HCT116 (cell line): ENCODE measurements at regions not wholly inside any gene's neighbourhood (a gene's known extent, or its start where the extent isn't known, plus 50 kb on each side); places are given as distances from the start of the nearest gene placed in this dataset.

ENCODE experiments used
- ATAC-seq: fragments of 200-7000 bp; cut with Tn5 transposase; 2 replicates; pipeline ENCODE4 v1.9.1; 2020; ENCODE audit warnings: mild to moderate bottlenecking, moderate library complexity
- BruUV-seq: library from RNA; stranded (reverse); fragments of 400-500 nt; replicated peaks from 2 replicates; lab custom pipeline; 2021; lab: Mats Ljungman, UMichigan
- CTCF ChIA-PET: fragments of 300-600 bp; sonication (Branson Sonifier 250); formaldehyde crosslinking; loops from one replicate; lab custom pipeline; 2021; ENCODE audit warnings: antibody characterized with exemption; lab: Charles Lee
- POLR2A ChIA-PET: fragments of 300-600, 350-600 bp; sonication (Branson Sonifier 250); formaldehyde crosslinking; loops from one replicate; lab custom pipeline; 2021; ENCODE audit warnings: antibody characterized with exemption; lab: Charles Lee
- RAD21 ChIA-PET, 2 experiments: fragments of 300-600 bp; sonication (Branson Sonifier 250); formaldehyde crosslinking; loops; one replicate each; lab custom pipeline; 2023; ENCODE audit warnings: low total read pairs in 2 of 2; ENCODE audit not compliant: uncharacterized antibody in 2 of 2, unreplicated experiment in 2 of 2, low non-redundant PET in 1 of 2; lab: Charles Lee
- DNase-seq: peaks from one replicate; pipeline ENCODE4 v3.0.0-alpha.2; 2010; ENCODE audit warnings: low read depth, low spot score
- H2AFZ ChIP-seq: fragments of 200-600 bp; shearing (Covaris generic), sonication (generic); 2 replicates; pipeline ENCODE4 v1.6.1; 2017; ENCODE audit warnings: low read depth, mixed run types, mixed read lengths, antibody characterized with exemption, low read length; ENCODE audit not compliant: poor library complexity, severe bottlenecking
- H3K27ac ChIP-seq: 2 replicates; pipeline ENCODE4 v1.5.1; 2012; ENCODE audit warnings: low read depth, low read length
- H3K27me3 ChIP-seq: fragments of 200-600 bp; sonication (generic); 2 replicates; pipeline ENCODE4 v1.6.1; 2016; ENCODE audit warnings: mixed run types, low read length, mixed read lengths; ENCODE audit not compliant: insufficient read depth
- H3K36me3 ChIP-seq, 2 experiments: fragments of 200-500 bp in 1 of 2; fragments of 200-600 bp in 1 of 2; sonication (Bioruptor generic) in 1 of 2; sonication (generic) in 1 of 2; 2 replicates each; pipeline versions ENCODE4 v1.5.1 to v1.6.1; 2014 to 2016; ENCODE audit warnings: low read length in 2 of 2, inconsistent platforms in 1 of 2, mixed read lengths in 1 of 2, mixed run types in 1 of 2; ENCODE audit not compliant: insufficient read depth in 2 of 2, control insufficient read depth in 1 of 2
- H3K4me1 ChIP-seq, 2 experiments: fragments of 200-600 bp in 1 of 2; sonication (generic) in 1 of 2; 2 replicates each; pipeline versions ENCODE4 v1.5.1 to v1.6.1; 2012 to 2017; ENCODE audit warnings: low read length in 2 of 2, inconsistent platforms in 1 of 2, mild to moderate bottlenecking in 1 of 2, mixed read lengths in 1 of 2, mixed run types in 1 of 2, moderate library complexity in 1 of 2; ENCODE audit not compliant: insufficient read depth in 2 of 2, control insufficient read depth in 1 of 2
- H3K4me2 ChIP-seq: fragments of 200-600 bp; sonication (generic); 2 replicates; pipeline ENCODE4 v1.6.1; 2017; ENCODE audit warnings: mixed run types, low read length, mixed read lengths
- H3K4me3 ChIP-seq, 2 experiments: fragments of 200-600 bp in 1 of 2; sonication (generic) in 1 of 2; replicated peaks in 1 of 2; 2 replicates each; pipeline ENCODE4 v1.5.1; 2011 to 2016; ENCODE audit warnings: low read length in 2 of 2, control low read depth in 1 of 2, low read depth in 1 of 2, mild to moderate bottlenecking in 1 of 2, mixed read lengths in 1 of 2, mixed run types in 1 of 2
- H3K79me2 ChIP-seq: fragments of 200-600 bp; sonication (generic); 2 replicates; pipeline ENCODE4 v1.6.1; 2017; ENCODE audit warnings: mild to moderate bottlenecking, mixed run types, low read length, moderate library complexity, mixed read lengths; ENCODE audit not compliant: insufficient read depth
- H3K9ac ChIP-seq: fragments of 200-600 bp; sonication (generic); 2 replicates; pipeline ENCODE4 v1.6.1; 2016; ENCODE audit warnings: low read length, mixed read lengths
- H3K9me2 ChIP-seq: fragments of 200-600 bp; sonication (generic), shearing (Covaris generic); 2 replicates; pipeline ENCODE4 v1.6.1; 2017; ENCODE audit warnings: mixed run types, mild to moderate bottlenecking, moderate library complexity; ENCODE audit not compliant: insufficient read depth
- H3K9me3 ChIP-seq, 2 experiments: fragments of 200-500 bp in 1 of 2; fragments of 200-600 bp in 1 of 2; sonication (Bioruptor generic) in 1 of 2; sonication (generic) in 1 of 2; 2 replicates each; pipeline ENCODE4 v1.6.1; 2014 to 2017; ENCODE audit warnings: low read length in 2 of 2, mixed read lengths in 2 of 2, inconsistent platforms in 1 of 2, low read depth in 1 of 2, mild to moderate bottlenecking in 1 of 2, mixed run types in 1 of 2, moderate library complexity in 1 of 2; ENCODE audit not compliant: control insufficient read depth in 1 of 2, insufficient read depth in 1 of 2
- H4K20me1 ChIP-seq: fragments of 200-600 bp; sonication (generic), shearing (Covaris generic); 2 replicates; pipeline ENCODE4 v1.6.1; 2017; ENCODE audit warnings: mixed run types, mild to moderate bottlenecking, moderate library complexity; ENCODE audit not compliant: insufficient read depth
- CBX3 ChIP-seq: IDR thresholded peaks from 2 replicates; pipeline ENCODE4 v1.6.1; 2012; ENCODE audit warnings: low read depth
- CEBPB ChIP-seq: IDR thresholded peaks from 2 replicates; pipeline ENCODE4 v1.6.1; 2012; ENCODE audit warnings: low read depth
- EGR1 ChIP-seq: IDR thresholded peaks from 2 replicates; pipeline ENCODE4 v1.6.1; 2012; ENCODE audit warnings: low read depth
- ELF1 ChIP-seq: IDR thresholded peaks from 2 replicates; pipeline ENCODE4 v1.6.1; 2012; ENCODE audit warnings: low read depth, borderline replicate concordance
- EZH2phosphoT487 ChIP-seq: fragments of 200-600 bp; IDR thresholded peaks from 2 replicates; pipeline ENCODE4 v1.6.1; 2018; ENCODE audit warnings: antibody characterized with exemption, borderline replicate concordance
- FOSL1 ChIP-seq: IDR thresholded peaks from 2 replicates; pipeline ENCODE4 v1.6.1; 2012; ENCODE audit warnings: low read depth
- JUND ChIP-seq: IDR thresholded peaks from 2 replicates; pipeline ENCODE4 v1.6.1; 2012
- POLR2A ChIP-seq: IDR thresholded peaks from 2 replicates; pipeline ENCODE4 v1.7.0; 2011; ENCODE audit warnings: borderline replicate concordance; ENCODE audit not compliant: insufficient read depth, insufficient read length; ENCODE audit errors: extremely low read depth
- POLR2AphosphoS5 ChIP-seq: IDR thresholded peaks from 2 replicates; pipeline ENCODE4 v1.6.1; 2011; ENCODE audit warnings: mild to moderate bottlenecking, low read depth, low read length, moderate library complexity
- RAD21 ChIP-seq: IDR thresholded peaks from 2 replicates; pipeline ENCODE4 v1.6.1; 2012; ENCODE audit warnings: low read depth, mild to moderate bottlenecking
- SP1 ChIP-seq: IDR thresholded peaks from 2 replicates; pipeline ENCODE4 v1.6.1; 2012; ENCODE audit warnings: low read depth
- TCF7L2 ChIP-seq: IDR thresholded peaks from 2 replicates; pipeline ENCODE4 v1.7.0; 2011; ENCODE audit warnings: borderline replicate concordance, inconsistent platforms; ENCODE audit not compliant: insufficient read depth, insufficient read length; ENCODE audit errors: extremely low read depth
- ZFX ChIP-seq: fragments of 450-650 bp; IDR thresholded peaks from 2 replicates; pipeline ENCODE4 v1.6.1; 2017
- ZNF274 ChIP-seq: fragments of 200-500 bp; sonication (Bioruptor generic); IDR thresholded peaks from 2 replicates; pipeline ENCODE4 v1.6.1; 2014; ENCODE audit warnings: mild to moderate bottlenecking, low read depth, low read length, inconsistent platforms
- intact Hi-C: fragments of 100-400 bp; cut with micrococcal nuclease; formaldehyde crosslinking; loops from 2 replicates; pipeline ENCODE4 v1.10.0; 2022
- TF ChIP-seq, protein P1 (sequence below): IDR thresholded peaks from 2 replicates; pipeline ENCODE4 v1.6.1; 2012
- TF ChIP-seq, protein P2 (sequence below): IDR thresholded peaks from 2 replicates; pipeline ENCODE4 v1.6.1; 2012
- TF ChIP-seq, protein P3 (sequence below): IDR thresholded peaks from 2 replicates; pipeline ENCODE4 v1.6.1; 2012; ENCODE audit warnings: low read depth
- TF ChIP-seq, protein P4 (sequence below), 3 experiments: fragments of 200-600 bp in 1 of 3; sonication (generic) in 1 of 3; IDR thresholded peaks in 2 of 3; conservative IDR thresholded peaks in 1 of 3; 2 replicates each; pipeline ENCODE4 v1.5.1; 2012 to 2017; ENCODE audit warnings: low read depth in 2 of 3, low read length in 2 of 3, antibody characterized with exemption in 1 of 3, borderline replicate concordance in 1 of 3, control low read depth in 1 of 3, mild to moderate bottlenecking in 1 of 3, mixed read lengths in 1 of 3, mixed run types in 1 of 3, moderate library complexity in 1 of 3; ENCODE audit not compliant: insufficient read depth in 1 of 3

DNA sequence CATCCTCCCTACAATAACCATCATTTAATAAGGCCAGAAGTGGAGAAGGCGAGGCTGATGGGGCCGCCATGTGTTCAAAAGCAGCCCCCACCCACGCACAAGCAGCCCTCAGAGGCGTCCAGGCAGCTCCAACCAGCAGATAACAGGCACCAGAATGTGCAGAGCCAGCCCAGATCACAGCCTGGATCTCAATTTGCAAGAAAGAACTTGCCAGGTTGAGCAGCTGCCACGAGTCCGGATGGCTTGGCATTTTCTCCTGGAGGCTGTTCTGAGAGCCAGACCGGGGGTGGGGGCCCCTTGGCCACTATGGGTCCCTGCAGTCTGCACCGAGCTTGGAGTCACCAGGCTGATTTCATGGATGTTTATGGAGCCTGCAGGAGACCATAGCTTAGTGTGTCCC lies 338.1 kb downstream of the PREX1 start:
- RAD21 ChIA-PET: no interaction called here

More for the DNA sequence above, 338.1 kb downstream of the PREX1 start:
- ATAC-seq (no peak), DNase-seq (no peak)
- peaks cover 0 to 14% of the 10 kb centered on the region in 2 experiments; a peak in 2 of 4 replicates for H3K4me1 ChIP-seq
- no TSS peak for BruUV-seq
- POLR2A ChIA-PET: no interaction called here
- peaks cover 4% of the 10 kb centered on the region; the same call in 1 of the 2 replicates for H3K27me3 ChIP-seq
- H3K79me2 ChIP-seq: no peaks in the 10 kb centered on the region
- H3K9ac ChIP-seq: no peak overlapping the region
- H4K20me1 ChIP-seq: no peaks in the 10 kb centered on the region
- no peak overlapping the region for H3K27ac ChIP-seq
- intact Hi-C loops: no loop called here
- TF ChIP-seq FOSL1 (no peak), JUND (no peak), SP1 (no peak), POLR2A (no peak), ZFX (no peak), TCF7L2 (no peak), ELF1 (no peak), EZH2phosphoT487 (no peak), POLR2AphosphoS5 (no peak), EGR1 (no peak), CEBPB (no peak), RAD21 (no peak), CBX3 (no peak), ZNF274 (no peak)
- TF ChIP-seq, protein P1, sequence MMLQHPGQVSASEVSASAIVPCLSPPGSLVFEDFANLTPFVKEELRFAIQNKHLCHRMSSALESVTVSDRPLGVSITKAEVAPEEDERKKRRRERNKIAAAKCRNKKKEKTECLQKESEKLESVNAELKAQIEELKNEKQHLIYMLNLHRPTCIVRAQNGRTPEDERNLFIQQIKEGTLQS: no peak
- TF ChIP-seq, protein P2, sequence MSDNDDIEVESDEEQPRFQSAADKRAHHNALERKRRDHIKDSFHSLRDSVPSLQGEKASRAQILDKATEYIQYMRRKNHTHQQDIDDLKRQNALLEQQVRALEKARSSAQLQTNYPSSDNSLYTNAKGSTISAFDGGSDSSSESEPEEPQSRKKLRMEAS: no peak
- TF ChIP-seq, protein P3, sequence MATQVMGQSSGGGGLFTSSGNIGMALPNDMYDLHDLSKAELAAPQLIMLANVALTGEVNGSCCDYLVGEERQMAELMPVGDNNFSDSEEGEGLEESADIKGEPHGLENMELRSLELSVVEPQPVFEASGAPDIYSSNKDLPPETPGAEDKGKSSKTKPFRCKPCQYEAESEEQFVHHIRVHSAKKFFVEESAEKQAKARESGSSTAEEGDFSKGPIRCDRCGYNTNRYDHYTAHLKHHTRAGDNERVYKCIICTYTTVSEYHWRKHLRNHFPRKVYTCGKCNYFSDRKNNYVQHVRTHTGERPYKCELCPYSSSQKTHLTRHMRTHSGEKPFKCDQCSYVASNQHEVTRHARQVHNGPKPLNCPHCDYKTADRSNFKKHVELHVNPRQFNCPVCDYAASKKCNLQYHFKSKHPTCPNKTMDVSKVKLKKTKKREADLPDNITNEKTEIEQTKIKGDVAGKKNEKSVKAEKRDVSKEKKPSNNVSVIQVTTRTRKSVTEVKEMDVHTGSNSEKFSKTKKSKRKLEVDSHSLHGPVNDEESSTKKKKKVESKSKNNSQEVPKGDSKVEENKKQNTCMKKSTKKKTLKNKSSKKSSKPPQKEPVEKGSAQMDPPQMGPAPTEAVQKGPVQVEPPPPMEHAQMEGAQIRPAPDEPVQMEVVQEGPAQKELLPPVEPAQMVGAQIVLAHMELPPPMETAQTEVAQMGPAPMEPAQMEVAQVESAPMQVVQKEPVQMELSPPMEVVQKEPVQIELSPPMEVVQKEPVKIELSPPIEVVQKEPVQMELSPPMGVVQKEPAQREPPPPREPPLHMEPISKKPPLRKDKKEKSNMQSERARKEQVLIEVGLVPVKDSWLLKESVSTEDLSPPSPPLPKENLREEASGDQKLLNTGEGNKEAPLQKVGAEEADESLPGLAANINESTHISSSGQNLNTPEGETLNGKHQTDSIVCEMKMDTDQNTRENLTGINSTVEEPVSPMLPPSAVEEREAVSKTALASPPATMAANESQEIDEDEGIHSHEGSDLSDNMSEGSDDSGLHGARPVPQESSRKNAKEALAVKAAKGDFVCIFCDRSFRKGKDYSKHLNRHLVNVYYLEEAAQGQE: no peak
- TF ChIP-seq, protein P4, sequence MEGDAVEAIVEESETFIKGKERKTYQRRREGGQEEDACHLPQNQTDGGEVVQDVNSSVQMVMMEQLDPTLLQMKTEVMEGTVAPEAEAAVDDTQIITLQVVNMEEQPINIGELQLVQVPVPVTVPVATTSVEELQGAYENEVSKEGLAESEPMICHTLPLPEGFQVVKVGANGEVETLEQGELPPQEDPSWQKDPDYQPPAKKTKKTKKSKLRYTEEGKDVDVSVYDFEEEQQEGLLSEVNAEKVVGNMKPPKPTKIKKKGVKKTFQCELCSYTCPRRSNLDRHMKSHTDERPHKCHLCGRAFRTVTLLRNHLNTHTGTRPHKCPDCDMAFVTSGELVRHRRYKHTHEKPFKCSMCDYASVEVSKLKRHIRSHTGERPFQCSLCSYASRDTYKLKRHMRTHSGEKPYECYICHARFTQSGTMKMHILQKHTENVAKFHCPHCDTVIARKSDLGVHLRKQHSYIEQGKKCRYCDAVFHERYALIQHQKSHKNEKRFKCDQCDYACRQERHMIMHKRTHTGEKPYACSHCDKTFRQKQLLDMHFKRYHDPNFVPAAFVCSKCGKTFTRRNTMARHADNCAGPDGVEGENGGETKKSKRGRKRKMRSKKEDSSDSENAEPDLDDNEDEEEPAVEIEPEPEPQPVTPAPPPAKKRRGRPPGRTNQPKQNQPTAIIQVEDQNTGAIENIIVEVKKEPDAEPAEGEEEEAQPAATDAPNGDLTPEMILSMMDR (IDR thresholded peaks at IDR 0.05 in 2 of 3, conservative IDR thresholded peaks at IDR 0.05 in 1 of 3; ENCODE audit: borderline replicate concordance in 1 of 3, insufficient read depth in 1 of 3, low read depth in 2 of 3, low read length in 2 of 3): no peak
- no peak overlapping the region for H3K4me3 ChIP-seq
- H2AFZ ChIP-seq: no peak overlapping the region
- H3K9me3 ChIP-seq: no peaks in the 10 kb centered on the region
- H3K9me2 ChIP-seq: no peaks in the 10 kb centered on the region
- CTCF ChIA-PET: no interaction called here
- H3K4me2 ChIP-seq: no peak overlapping the region
- H3K36me3 ChIP-seq: no peaks in the 10 kb centered on the region
